ENCODE measurements at regions not wholly inside any gene's neighbourhood (a gene's known extent, or its start where the extent isn't known, plus 50 kb on each side); places are given as distances from the start of the nearest gene placed in this dataset.

- TF ChIP-seq POLR2AphosphoS5 (IDR thresholded peaks at IDR 0.05; ENCODE audit: low read depth) = no peak
- TF ChIP-seq CTCF (IDR thresholded peaks at IDR 0.05; ENCODE audit: insufficient read depth, low read length) = no peak
- no peak for TF ChIP-seq REST (IDR thresholded peaks at IDR 0.05; ENCODE audit: insufficient replicate concordance, low read depth)
- no peak for TF ChIP-seq SPI1 (IDR thresholded peaks at IDR 0.05; ENCODE audit: borderline replicate concordance, low read depth)
Measured at GRCh38 chr2:237192881-237193280, 107.2 kb downstream of the COPS8 start.
